ENCODE measurements at regions not wholly inside any gene's neighbourhood (a gene's known extent, or its start where the extent isn't known, plus 50 kb on each side); places are given as distances from the start of the nearest gene placed in this dataset.

GRCh38 chr12:91729543-91729942 lies 416.1 kb downstream of the BTG1 start:
- DNase-seq (ENCODE audit: low spot score): no peak
- H3K27ac ChIP-seq: no peak overlapping the region
- no peaks in the 10 kb centered on the region for H3K9me3 ChIP-seq
- H3K36me3 ChIP-seq: no peaks in the 10 kb centered on the region
- TF ChIP-seq POLR2AphosphoS5 (IDR thresholded peaks at IDR 0.05) (no peak), POLR2A (IDR thresholded peaks at IDR 0.05) (no peak), CTCF (IDR thresholded peaks at IDR 0.05) (no peak)
- H3K4me1 ChIP-seq (replicated peaks): no peaks in the 10 kb centered on the region
- intact Hi-C loops (cut with DNase I): no loop called here
- 97% methylated on average over 4 of the region's 4 CpGs for WGBS
- H3K27me3 ChIP-seq (replicated peaks; ENCODE audit: insufficient read depth): no peaks in the 10 kb centered on the region
- no peak overlapping the region for H3K4me3 ChIP-seq

GRCh38 chr12:91723191-91723590 lies 422.5 kb downstream of the BTG1 start:
- Histone ChIP-seq H3K9me3 (no peaks in the 10 kb centered on the region), H3K27ac (no peak overlapping the region), H3K27me3 (replicated peaks; ENCODE audit: insufficient read depth) (no peaks in the 10 kb centered on the region), H3K36me3 (no peaks in the 10 kb centered on the region), H3K4me1 (replicated peaks) (no peaks in the 10 kb centered on the region), H3K4me3 (no peak overlapping the region)
- no peak for DNase-seq (ENCODE audit: low spot score)
- no peak for TF ChIP-seq POLR2A (IDR thresholded peaks at IDR 0.05)
- TF ChIP-seq CTCF (IDR thresholded peaks at IDR 0.05): no peak
- no peak for TF ChIP-seq POLR2AphosphoS5 (IDR thresholded peaks at IDR 0.05)
- intact Hi-C loops (cut with DNase I): no loop called here

GRCh38 chr12:91722072-91722471 lies 423.6 kb downstream of the BTG1 start:
- Histone ChIP-seq H3K4me1 (replicated peaks) (no peaks in the 10 kb centered on the region), H3K9me3 (no peaks in the 10 kb centered on the region), H3K36me3 (no peaks in the 10 kb centered on the region), H3K27ac (no peak overlapping the region), H3K27me3 (replicated peaks; ENCODE audit: insufficient read depth) (no peaks in the 10 kb centered on the region), H3K4me3 (no peak overlapping the region)
- TF ChIP-seq CTCF (IDR thresholded peaks at IDR 0.05) (no peak), POLR2AphosphoS5 (IDR thresholded peaks at IDR 0.05) (no peak), POLR2A (IDR thresholded peaks at IDR 0.05) (no peak)
- DNase-seq (ENCODE audit: low spot score): no peak
- intact Hi-C loops (cut with DNase I): no loop called here

- Histone ChIP-seq H3K27ac (no peak overlapping the region), H3K9me3 (no peaks in the 10 kb centered on the region), H3K4me1 (replicated peaks) (no peaks in the 10 kb centered on the region), H3K27me3 (replicated peaks; ENCODE audit: insufficient read depth) (no peaks in the 10 kb centered on the region), H3K4me3 (no peak overlapping the region), H3K36me3 (no peaks in the 10 kb centered on the region)
- intact Hi-C loops (cut with DNase I): no loop called here
- TF ChIP-seq POLR2AphosphoS5 (IDR thresholded peaks at IDR 0.05) (no peak), POLR2A (IDR thresholded peaks at IDR 0.05) (no peak), CTCF (IDR thresholded peaks at IDR 0.05) (no peak)
- no peak for DNase-seq (ENCODE audit: low spot score)
- 33% methylated on average over 3 of the region's 3 CpGs for WGBS
Observed at GRCh38 chr12:91721023-91721422, 424.6 kb downstream of the BTG1 start.

- Histone ChIP-seq H3K4me1 (replicated peaks) (no peaks in the 10 kb centered on the region), H3K9me3 (no peaks in the 10 kb centered on the region), H3K27me3 (replicated peaks; ENCODE audit: insufficient read depth) (no peaks in the 10 kb centered on the region), H3K36me3 (no peaks in the 10 kb centered on the region), H3K27ac (peak overlapping the region; percentile 49 to 77), H3K4me3 (no peak overlapping the region)
- intact Hi-C loops (cut with DNase I): no loop called here
- DNase-seq (ENCODE audit: low spot score): no peak
- WGBS: 11% methylated on average over 2 of the region's 2 CpGs
- TF ChIP-seq POLR2AphosphoS5 (IDR thresholded peaks at IDR 0.05) (peak; percentile 62), CTCF (IDR thresholded peaks at IDR 0.05) (no peak), POLR2A (IDR thresholded peaks at IDR 0.05) (no peak)
Observed at GRCh38 chr12:91718326-91718725, 427.3 kb downstream of the BTG1 start.
